SK-N-SH (cell line): ENCODE measurements at regions not wholly inside any gene's neighbourhood (a gene's known extent, or its start where the extent isn't known, plus 50 kb on each side); places are given as distances from the start of the nearest gene placed in this dataset.

Source experiments
- CTCF ChIA-PET: fragments of 300-600, 350-600 bp; formaldehyde crosslinking; extraction: SDS; loops from one replicate; lab custom pipeline; 2021; lab: Yijun Ruan, JAX
- POLR2A ChIA-PET: fragments of 350-600 bp; sonication (Branson Sonifier 250); formaldehyde crosslinking; extraction: SDS; loops from one replicate; lab custom pipeline; 2020; ENCODE audit warnings: antibody characterized with exemption, inconsistent platforms; lab: Yijun Ruan, JAX
- DNase-seq: peaks from one replicate; pipeline ENCODE4 v3.0.0; 2012
- H2AFZ ChIP-seq: fragments of 200-600 bp; sonication (generic); 2 replicates; pipeline ENCODE4 v1.8.1; 2016; ENCODE audit warnings: antibody characterized with exemption, mild to moderate bottlenecking, low read depth
- H3F3A ChIP-seq: fragments of 200-600 bp; sonication (generic); replicated peaks from 2 replicates; pipeline ENCODE3; 2016; ENCODE audit warnings: antibody characterized with exemption, mild to moderate bottlenecking; ENCODE audit not compliant: insufficient read depth
- H3K27ac ChIP-seq, 2 experiments: fragments of 200-500 bp in 1 of 2; fragments of 200-600 bp in 1 of 2; sonication (Bioruptor generic) in 1 of 2; sonication (generic), shearing (Covaris generic) in 1 of 2; 2 replicates each; pipeline versions ENCODE4 v1.5.1 to v1.6.1; 2014 to 2016; ENCODE audit warnings: low read depth in 2 of 2, inconsistent platforms in 1 of 2, low read length in 1 of 2, mild to moderate bottlenecking in 1 of 2, mixed read lengths in 1 of 2
- H3K27me3 ChIP-seq: fragments of 200-600 bp; sonication (generic), shearing (Covaris generic); 2 replicates; pipeline ENCODE4 v1.6.1; 2016; ENCODE audit warnings: mixed run types; ENCODE audit not compliant: insufficient read depth
- H3K36me3 ChIP-seq, 2 experiments: fragments of 200-500 bp in 1 of 2; fragments of 200-600 bp in 1 of 2; sonication (Bioruptor generic) in 1 of 2; sonication (generic) in 1 of 2; replicated peaks in 1 of 2; 2 replicates each; pipeline versions ENCODE3 to v1.5.1; 2014 to 2016; ENCODE audit warnings: low read length in 1 of 2, mild to moderate bottlenecking in 1 of 2; ENCODE audit not compliant: insufficient read depth in 2 of 2, control insufficient read depth in 1 of 2
- H3K4me1 ChIP-seq, 2 experiments: fragments of 200-500 bp in 1 of 2; fragments of 200-600 bp in 1 of 2; sonication (Bioruptor generic) in 1 of 2; sonication (generic), shearing (Covaris generic) in 1 of 2; 2 replicates each; pipeline versions ENCODE4 v1.5.1 to v1.6.1; 2014 to 2016; ENCODE audit warnings: low read depth in 1 of 2, low read length in 1 of 2, mixed run types in 1 of 2; ENCODE audit not compliant: insufficient read depth in 2 of 2, control insufficient read depth in 1 of 2
- H3K4me2 ChIP-seq: fragments of 200-600 bp; sonication (generic), shearing (Covaris generic); 2 replicates; pipeline ENCODE4 v1.6.1; 2017; ENCODE audit warnings: mixed run types
- H3K4me3 ChIP-seq, 2 experiments: fragments of 200-500 bp in 1 of 2; fragments of 200-600 bp in 1 of 2; sonication (Bioruptor generic) in 1 of 2; sonication (generic), shearing (Covaris generic) in 1 of 2; 2 replicates each; pipeline versions ENCODE4 v1.5.1 to v1.8.1; 2014 to 2016; ENCODE audit warnings: low read depth in 2 of 2, inconsistent platforms in 1 of 2, low read length in 1 of 2, mild to moderate bottlenecking in 1 of 2, mixed read lengths in 1 of 2, moderate library complexity in 1 of 2
- H3K79me2 ChIP-seq: fragments of 200-600 bp; sonication (generic); 2 replicates; pipeline ENCODE4 v1.8.1; 2017; ENCODE audit warnings: mild to moderate bottlenecking; ENCODE audit not compliant: insufficient read depth
- H3K9ac ChIP-seq: fragments of 200-600 bp; sonication (generic); 2 replicates; pipeline ENCODE4 v1.6.1; 2017; ENCODE audit warnings: mixed run types
- H3K9me2 ChIP-seq: fragments of 200-600 bp; sonication (generic); 2 replicates; pipeline ENCODE4 v1.6.1; 2017; ENCODE audit warnings: mixed run types
- H3K9me3 ChIP-seq: fragments of 200-600 bp; sonication (generic); 2 replicates; pipeline ENCODE4 v1.6.1; 2017; ENCODE audit warnings: mixed run types, mild to moderate bottlenecking, moderate library complexity
- H4K20me1 ChIP-seq: fragments of 200-600 bp; sonication (generic); 2 replicates; pipeline ENCODE4 v1.6.1; 2017; ENCODE audit warnings: mild to moderate bottlenecking, mixed run types; ENCODE audit not compliant: insufficient read depth
- GABPA ChIP-seq: IDR thresholded peaks from 2 replicates; pipeline ENCODE4 v1.4.0; 2012; ENCODE audit warnings: low read depth, mild to moderate bottlenecking
- IRF3 ChIP-seq: fragments of 150-350 bp; IDR thresholded peaks from 2 replicates; pipeline ENCODE4 v1.6.1; 2016; ENCODE audit warnings: mild to moderate bottlenecking, low read depth, low read length
- RAD21 ChIP-seq: IDR thresholded peaks from 2 replicates; pipeline ENCODE4 v1.6.1; 2012; ENCODE audit warnings: mild to moderate bottlenecking, low read length
- ZBTB33 ChIP-seq: IDR thresholded peaks from 2 replicates; pipeline ENCODE4 v1.4.0; 2012; ENCODE audit warnings: low read depth, borderline replicate concordance
- WGBS: methylation state at CpG from one replicate; pipeline ENCODE4 v1.1.6; 2017; ENCODE audit warnings: low lambda C conversion rate; 5-methylcytosine and 5-hydroxymethylcytosine counted together
- TF ChIP-seq, protein P1 (sequence below): IDR thresholded peaks from 2 replicates; pipeline ENCODE4; 2012

GRCh38 chr17:72419866-72420774, 299.3 kb downstream of the SOX9 start:
- H2AFZ ChIP-seq: no peak overlapping the region
- H3K4me2 ChIP-seq: peak overlapping the region; percentile 40
- CTCF ChIA-PET: interaction anchor here (1.6 kb wide), 1 partner anchor 12 kb away, joined by 4 read pairs; no protein-coding TSS in a partner anchor

More at GRCh38 chr17:72419866-72420774, 299.3 kb downstream of the SOX9 start:
- peaks cover 34 to 56% of the 10 kb centered on the region in 2 experiments; a peak in 3 of 4 replicates for H3K4me1 ChIP-seq
- H3K9me2 ChIP-seq: no peaks in the 10 kb centered on the region
- H3K27ac ChIP-seq: peak overlapping the region in 1 of 2 experiments; percentile 95; a peak in 2 of 4 replicates
- H3K27me3 ChIP-seq: no peaks in the 10 kb centered on the region
- POLR2A ChIA-PET: no interaction called here
- 90% methylated on average over 11 of the region's 11 CpGs for WGBS
- H3K79me2 ChIP-seq: peaks cover 22% of the 10 kb centered on the region
- peak overlapping the region; percentile 67 for H3K9ac ChIP-seq
- H3K36me3 ChIP-seq: peaks cover 0 to 10% of the 10 kb centered on the region in 2 experiments
- H3K4me3 ChIP-seq: no peak overlapping the region
- H3F3A ChIP-seq: peaks cover 51% of the 10 kb centered on the region
- TF ChIP-seq RAD21 (no peak), IRF3 (no peak), ZBTB33 (no peak), GABPA (no peak)
- TF ChIP-seq, protein P1, sequence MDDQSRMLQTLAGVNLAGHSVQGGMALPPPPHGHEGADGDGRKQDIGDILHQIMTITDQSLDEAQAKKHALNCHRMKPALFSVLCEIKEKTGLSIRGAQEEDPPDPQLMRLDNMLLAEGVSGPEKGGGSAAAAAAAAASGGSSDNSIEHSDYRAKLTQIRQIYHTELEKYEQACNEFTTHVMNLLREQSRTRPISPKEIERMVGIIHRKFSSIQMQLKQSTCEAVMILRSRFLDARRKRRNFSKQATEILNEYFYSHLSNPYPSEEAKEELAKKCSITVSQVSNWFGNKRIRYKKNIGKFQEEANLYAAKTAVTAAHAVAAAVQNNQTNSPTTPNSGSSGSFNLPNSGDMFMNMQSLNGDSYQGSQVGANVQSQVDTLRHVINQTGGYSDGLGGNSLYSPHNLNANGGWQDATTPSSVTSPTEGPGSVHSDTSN: 0 out of 2 replicates have a peak, but pooled peaks have one; percentile 22
- TF ChIP-seq, all 33 proteins: peak for 1
- Histone ChIP-seq H3K9me3 (peaks cover 13% of the 10 kb centered on the region), H4K20me1 (no peaks in the 10 kb centered on the region)
- DNase-seq: no peak
